Heart left ventricle (tissue), 16 donors: ENCODE measurements at regions not wholly inside any gene's neighbourhood (a gene's known extent, or its start where the extent isn't known, plus 50 kb on each side); places are given as distances from the start of the nearest gene placed in this dataset.
A peak's percentile ranks its signal among the peaks of the same experiment; 100 is the strongest.

Source experiments
- ATAC-seq, 4 donors: fragments of 200-7000 bp; cut with Tn5 transposase; one replicate each; pipeline ENCODE4 v1.9.1; 2020 to 2022; ENCODE audit warnings: moderate library complexity in 4 of 4, mild to moderate bottlenecking in 3 of 4, moderate number of reproducible peaks in 1 of 4
- DNase-seq, 5 donors: peaks; one replicate each; pipeline ENCODE4 v3.0.0-alpha.2; 2020
- H3K27ac ChIP-seq, 12 donors: fragments of 200-600 bp; sonication (generic) in 4 of 12; one replicate each; pipeline versions ENCODE4 v1.5.0 to v1.8.0; 2016 to 2022; ENCODE audit warnings: mild to moderate bottlenecking in 2 of 12
- H3K27me3 ChIP-seq, 9 donors: fragments of 200-600 bp; sonication (generic) in 2 of 9; one replicate each; pipeline versions ENCODE4 v1.5.1 to v1.8.0; 2016 to 2022; ENCODE audit warnings: mild to moderate bottlenecking in 3 of 9
- H3K36me3 ChIP-seq, 9 donors: fragments of 200-600 bp; sonication (generic) in 2 of 9; one replicate each; pipeline versions ENCODE4 v1.5.0 to v1.8.0; 2018 to 2022; ENCODE audit warnings: mild to moderate bottlenecking in 2 of 9
- H3K4me1 ChIP-seq, 12 donors: fragments of 200-600 bp; sonication (generic) in 4 of 12; one replicate each; pipeline versions ENCODE4 v1.5.0 to v1.8.0; 2016 to 2022; ENCODE audit warnings: mild to moderate bottlenecking in 3 of 12
- H3K4me3 ChIP-seq, 12 donors: fragments of 200-600 bp; sonication (generic) in 4 of 12; one replicate each; pipeline versions ENCODE4 v1.5.0 to v1.8.0; 2017 to 2022; ENCODE audit warnings: mild to moderate bottlenecking in 9 of 12, moderate library complexity in 4 of 12
- H3K9me3 ChIP-seq, 12 donors: fragments of 200-600 bp; sonication (generic) in 4 of 12; one replicate each; pipeline versions ENCODE4 v1.5.0 to v1.8.0; 2016 to 2022; ENCODE audit warnings: mild to moderate bottlenecking in 1 of 12
- CTCF ChIP-seq, 12 donors: fragments of 200-600 bp; sonication (generic) in 4 of 12; IDR thresholded peaks; one replicate each; pipeline versions ENCODE4 v1.5.0 to v1.8.0; 2018 to 2022; ENCODE audit warnings: antibody characterized with exemption in 12 of 12, mild to moderate bottlenecking in 5 of 12
- POLR2A ChIP-seq, 2 donors: fragments of 450-650 bp; IDR thresholded peaks; one replicate each; pipeline ENCODE4 v1.6.1; 2017; ENCODE audit warnings: antibody characterized with exemption in 2 of 2, mild to moderate bottlenecking in 2 of 2, moderate library complexity in 2 of 2
- WGBS, 4 donors: extraction: QIAGEN DNeasy Blood & Tissue Kit in 2 of 4; methylation state at CpG; one replicate each; pipeline versions ENCODE4 v1.1.5 to v1.1.7; 2013 to 2018; 5-methylcytosine and 5-hydroxymethylcytosine counted together
- intact Hi-C, 10 donors: fragments of 100-400 bp; cut with DNase I; formaldehyde crosslinking; loops; one replicate each; pipeline versions ENCODE4 v1.11.1 to v1.14.2; 2022
- donor health status: ischemic (EF 13 %, LVEDD 7.1; RV severe dilation, severe dysfunction).
- donor health status: healthy with polysubstance abuse.
- donor health status: DM: no; HTN: yes; CAD: no.
- donor health status: DM: no; HTN: no; CAD: no.
- donor health status: ischemic (EF 25% LVEDD 6.9; RV normal size, moderate dysfunction).
- donor health status: ischemic (EF 25% LVEDD 5.7; RV mildly dilated, moderate dysfunction).
- donor health status: healthy.
- donor health status: DM: yes; HTN: yes; CAD: no.
- donor health status: ischemic (EF 35%, LVEDD 5.7; RV mildly dilated, moderate dysfunction).
- donor health status: nonischemic (EF 11% LVEDD 7.7; RV severe dilation, severe dysfunction).
- donor health status: DM: yes; HTN: yes; CAD: no.
- donor health status: PGD.
- donor health status: ischemic (EF 29% LVEDD 5.4; RV normal size, mild dysfunction).
- donor health status: nonischemic (EF 23%, LVEDD 6.1; RV moderate dilation, normal function).

- TF ChIP-seq CTCF (IDR thresholded peaks at IDR 0.05) (no peak), POLR2A (IDR thresholded peaks at IDR 0.05) (no peak)
- ATAC-seq = no peak
- Histone ChIP-seq H3K36me3 (no peaks in the 10 kb centered on the region), H3K4me3 (no peak overlapping the region), H3K27ac (no peak overlapping the region), H3K9me3 (no peaks in the 10 kb centered on the region), H3K27me3 (no peaks in the 10 kb centered on the region), H3K4me1 (peaks cover 0 to 8% (median 0%) of the 10 kb centered on the region in 12 donors)
- DNase-seq = no peak
- intact Hi-C loops = no loop called here
- WGBS, 4 donors = 86 to 90% (median 88%) methylated on average over 13 of the region's 13 CpGs
Observed at GRCh38 chr20:53718142-53719021, 124.7 kb upstream of the ZNF217 start.

- TF ChIP-seq CTCF (IDR thresholded peaks at IDR 0.05) = no peak
- no peak for TF ChIP-seq POLR2A (IDR thresholded peaks at IDR 0.05)
- no peaks in the 10 kb centered on the region for H3K27me3 ChIP-seq
- no peaks in the 10 kb centered on the region for H3K36me3 ChIP-seq
- no peaks in the 10 kb centered on the region for H3K9me3 ChIP-seq
- no peak for DNase-seq
- H3K27ac ChIP-seq = no peak overlapping the region
- peaks cover 0 to 8% (median 0%) of the 10 kb centered on the region in 12 donors for H3K4me1 ChIP-seq
- WGBS, 4 donors = 91 to 95% (median 93%) methylated on average over 6 of the region's 6 CpGs
- no peak overlapping the region for H3K4me3 ChIP-seq
- intact Hi-C loops = no loop called here
- ATAC-seq = no peak
Observed at GRCh38 chr20:53716395-53716794, 122.8 kb upstream of the ZNF217 start.

- 93 to 97% (median 96%) methylated on average over 4 of the region's 4 CpGs for WGBS, 4 donors
- ATAC-seq = no peak
- no peak for TF ChIP-seq POLR2A (IDR thresholded peaks at IDR 0.05)
- no peak for TF ChIP-seq CTCF (IDR thresholded peaks at IDR 0.05)
Observed at GRCh38 chr20:53714524-53714923, 120.9 kb upstream of the ZNF217 start.

GRCh38 chr20:53713328-53714056 lies 119.9 kb upstream of the ZNF217 start:
- DNase-seq (no peak), ATAC-seq (peak in 1 of 4 donors; percentile 31)
- TF ChIP-seq CTCF (IDR thresholded peaks at IDR 0.05) (no peak), POLR2A (IDR thresholded peaks at IDR 0.05) (no peak)
- Histone ChIP-seq H3K27ac (no peak overlapping the region), H3K4me1 (peaks cover 0 to 8% (median 0%) of the 10 kb centered on the region in 12 donors), H3K4me3 (no peak overlapping the region), H3K36me3 (no peaks in the 10 kb centered on the region), H3K27me3 (no peaks in the 10 kb centered on the region), H3K9me3 (no peaks in the 10 kb centered on the region)
- WGBS, 4 donors = 84 to 90% (median 88%) methylated on average over 17 of the region's 17 CpGs
- intact Hi-C loops = no loop called here

More at GRCh38 chr20:53714524-53714923, 120.9 kb upstream of the ZNF217 start:
- Histone ChIP-seq H3K4me1 (peaks cover 0 to 8% (median 0%) of the 10 kb centered on the region in 12 donors), H3K9me3 (no peaks in the 10 kb centered on the region), H3K27ac (no peak overlapping the region), H3K4me3 (no peak overlapping the region), H3K36me3 (no peaks in the 10 kb centered on the region), H3K27me3 (no peaks in the 10 kb centered on the region)
- intact Hi-C loops = no loop called here
- DNase-seq = no peak
